Psoas muscle (tissue), 7 donors: ENCODE measurements at regions not wholly inside any gene's neighbourhood (a gene's known extent, or its start where the extent isn't known, plus 50 kb on each side); places are given as distances from the start of the nearest gene placed in this dataset.

Experiments used
- ATAC-seq, 4 donors: fragments of 200-7000 bp; cut with Tn5 transposase; one replicate each; pipeline ENCODE4 v1.9.1; 2020; ENCODE audit warnings: moderate library complexity in 3 of 4, mild to moderate bottlenecking in 2 of 4
- DNase-seq, 2 donors: peaks; one replicate each; pipeline ENCODE4 v3.0.0-alpha.2; 2020
- H3K27ac ChIP-seq: fragments of 200-600 bp; one replicate; pipeline ENCODE4 v1.8.0; 2022
- H3K27me3 ChIP-seq, 3 donors: fragments of 200-600 bp in 1 of 3; one replicate each; pipeline versions ENCODE4 v1.6.1 to v1.8.0; 2013 to 2022; ENCODE audit warnings: low read length in 2 of 3, mild to moderate bottlenecking in 2 of 3, moderate library complexity in 1 of 3; ENCODE audit not compliant: insufficient read depth in 3 of 3
- H3K36me3 ChIP-seq, 2 donors: fragments of 200-600 bp in 1 of 2; one replicate each; pipeline versions ENCODE4 v1.6.1 to v1.8.0; 2013 to 2022; ENCODE audit warnings: low read depth in 1 of 2, mild to moderate bottlenecking in 1 of 2, moderate library complexity in 1 of 2; ENCODE audit not compliant: insufficient read depth in 1 of 2
- H3K4me1 ChIP-seq: fragments of 200-600 bp; one replicate; pipeline ENCODE4 v1.8.0; 2022
- H3K4me3 ChIP-seq: fragments of 200-600 bp; one replicate; pipeline ENCODE4 v1.8.0; 2022; ENCODE audit warnings: mild to moderate bottlenecking
- H3K9me3 ChIP-seq: fragments of 200-600 bp; one replicate; pipeline ENCODE4 v1.8.0; 2022
- CTCF ChIP-seq: fragments of 200-600 bp; IDR thresholded peaks from one replicate; pipeline ENCODE4 v1.8.0; 2022; ENCODE audit warnings: antibody characterized with exemption
- WGBS, 3 donors: extraction: QIAGEN DNeasy Blood & Tissue Kit; methylation state at CpG; one replicate each; pipeline versions ENCODE4 v1.1.6 to v1.1.7; 2013; 5-methylcytosine and 5-hydroxymethylcytosine counted together
- intact Hi-C, 2 donors: fragments of 100-400 bp; cut with DNase I; formaldehyde crosslinking; loops; one replicate each; pipeline versions ENCODE4 v1.11.0 to v1.14.2; 2022
- donor health status: healthy with polysubstance abuse.
- donor health status: DM: no; HTN: no; CAD: no; lungs with moderate emphysema.
- donor health status: Bipolar disorder and iron deficiency.
- donor health status: healthy.
- donor health status: DM: yes; HTN: yes; CAD: no.
- donor health status: DM: no; HTN: no; CAD: no.
- donor health status: DM: yes; HTN: yes; CAD: no.

- no peaks in the 10 kb centered on the region for H3K27me3 ChIP-seq
- TF ChIP-seq CTCF, result no peak
- no peaks in the 10 kb centered on the region for H3K9me3 ChIP-seq
- H3K4me1 ChIP-seq, result no peaks in the 10 kb centered on the region
- H3K36me3 ChIP-seq, result no peaks in the 10 kb centered on the region
- ATAC-seq, result no peak
- intact Hi-C loops, result no loop called here
- no peak for DNase-seq
- no peak overlapping the region for H3K27ac ChIP-seq
- H3K4me3 ChIP-seq, result no peak overlapping the region
Measured at GRCh38 chr12:71239731-71240130, 81.9 kb upstream of the TSPAN8 start.

GRCh38 chr12:71237128-71237527 lies 79.3 kb upstream of the TSPAN8 start:
- DNase-seq, result no peak
- WGBS, 3 donors, result 97 to 99% (median 97%) methylated on average over 4 of the region's 4 CpGs
- Histone ChIP-seq H3K4me1 (no peaks in the 10 kb centered on the region), H3K4me3 (no peak overlapping the region), H3K27me3 (no peaks in the 10 kb centered on the region), H3K36me3 (no peaks in the 10 kb centered on the region), H3K27ac (no peak overlapping the region), H3K9me3 (no peaks in the 10 kb centered on the region)
- intact Hi-C loops, result no loop called here
- no peak for TF ChIP-seq CTCF
- no peak for ATAC-seq

- H3K27ac ChIP-seq, result no peak overlapping the region
- 73 to 85% (median 81%) methylated on average over 3 of the region's 3 CpGs for WGBS, 3 donors
- no peaks in the 10 kb centered on the region for H3K9me3 ChIP-seq
- H3K36me3 ChIP-seq, result no peaks in the 10 kb centered on the region
- DNase-seq, result no peak
- H3K4me1 ChIP-seq, result no peaks in the 10 kb centered on the region
- ATAC-seq, result no peak
- intact Hi-C loops, result no loop called here
- H3K4me3 ChIP-seq, result no peak overlapping the region
- TF ChIP-seq CTCF, result no peak
- no peaks in the 10 kb centered on the region for H3K27me3 ChIP-seq
Measured at GRCh38 chr12:71236133-71236660, 78.4 kb upstream of the TSPAN8 start.

GRCh38 chr12:71233083-71233482 lies 75.3 kb upstream of the TSPAN8 start:
- DNase-seq (no peak), ATAC-seq (no peak)
- H3K4me3 ChIP-seq, result no peak overlapping the region
- H3K9me3 ChIP-seq, result no peaks in the 10 kb centered on the region
- no peak overlapping the region for H3K27ac ChIP-seq
- H3K27me3 ChIP-seq, result no peaks in the 10 kb centered on the region
- WGBS, 3 donors, result 87 to 89% (median 87%) methylated on average over 2 of the region's 2 CpGs
- no peaks in the 10 kb centered on the region for H3K4me1 ChIP-seq
- intact Hi-C loops, result no loop called here
- H3K36me3 ChIP-seq, result no peaks in the 10 kb centered on the region
- no peak for TF ChIP-seq CTCF

- no peak for ATAC-seq
- intact Hi-C loops, result no loop called here
- H3K4me3 ChIP-seq, result no peak overlapping the region
- no peaks in the 10 kb centered on the region for H3K36me3 ChIP-seq
- no peaks in the 10 kb centered on the region for H3K27me3 ChIP-seq
- no peaks in the 10 kb centered on the region for H3K4me1 ChIP-seq
- no peak for DNase-seq
- no peak overlapping the region for H3K27ac ChIP-seq
- no peaks in the 10 kb centered on the region for H3K9me3 ChIP-seq
- no peak for TF ChIP-seq CTCF
Measured at GRCh38 chr12:71230542-71230941, 72.7 kb upstream of the TSPAN8 start.
